OCI-LY3 (cell line): ENCODE measurements at regions not wholly inside any gene's neighbourhood (a gene's known extent, or its start where the extent isn't known, plus 50 kb on each side); places are given as distances from the start of the nearest gene placed in this dataset.

ENCODE experiments used
- EZH2phosphoT487 ChIP-seq: fragments of 200-600 bp; shearing (Covaris generic); IDR thresholded peaks from 2 replicates; pipeline ENCODE4 v1.6.1; 2018; ENCODE audit warnings: antibody characterized with exemption, mixed run types, low read depth
- TF ChIP-seq, protein P1 (sequence below): fragments of 200-600, 300-600 bp; sonication (generic); IDR thresholded peaks from 2 replicates; pipeline ENCODE4 v1.5.1; 2014; ENCODE audit warnings: antibody characterized with exemption, low read length, low read depth

- TF ChIP-seq, protein P1, sequence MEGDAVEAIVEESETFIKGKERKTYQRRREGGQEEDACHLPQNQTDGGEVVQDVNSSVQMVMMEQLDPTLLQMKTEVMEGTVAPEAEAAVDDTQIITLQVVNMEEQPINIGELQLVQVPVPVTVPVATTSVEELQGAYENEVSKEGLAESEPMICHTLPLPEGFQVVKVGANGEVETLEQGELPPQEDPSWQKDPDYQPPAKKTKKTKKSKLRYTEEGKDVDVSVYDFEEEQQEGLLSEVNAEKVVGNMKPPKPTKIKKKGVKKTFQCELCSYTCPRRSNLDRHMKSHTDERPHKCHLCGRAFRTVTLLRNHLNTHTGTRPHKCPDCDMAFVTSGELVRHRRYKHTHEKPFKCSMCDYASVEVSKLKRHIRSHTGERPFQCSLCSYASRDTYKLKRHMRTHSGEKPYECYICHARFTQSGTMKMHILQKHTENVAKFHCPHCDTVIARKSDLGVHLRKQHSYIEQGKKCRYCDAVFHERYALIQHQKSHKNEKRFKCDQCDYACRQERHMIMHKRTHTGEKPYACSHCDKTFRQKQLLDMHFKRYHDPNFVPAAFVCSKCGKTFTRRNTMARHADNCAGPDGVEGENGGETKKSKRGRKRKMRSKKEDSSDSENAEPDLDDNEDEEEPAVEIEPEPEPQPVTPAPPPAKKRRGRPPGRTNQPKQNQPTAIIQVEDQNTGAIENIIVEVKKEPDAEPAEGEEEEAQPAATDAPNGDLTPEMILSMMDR, result no peak
- no peak for TF ChIP-seq EZH2phosphoT487
Observed at GRCh38 chr5:153101235-153102180, 389.0 kb upstream of the GRIA1 start.
